Mammary epithelial cell (primary cell): ENCODE measurements at regions not wholly inside any gene's neighbourhood (a gene's known extent, or its start where the extent isn't known, plus 50 kb on each side); places are given as distances from the start of the nearest gene placed in this dataset.

Experiments
- EZH2 ChIP-seq: IDR thresholded peaks from 2 replicates; pipeline ENCODE4 v1.6.1; 2012; ENCODE audit warnings: low read length, inconsistent platforms, borderline replicate concordance
- TF ChIP-seq, protein P1 (sequence below), 2 donors: IDR thresholded peaks in 1 of 2; conservative IDR thresholded peaks in 1 of 2; 2 replicates each; pipeline ENCODE4 v1.5.1; 2011 to 2012; ENCODE audit warnings: inconsistent platforms in 2 of 2, low read length in 2 of 2, mild to moderate bottlenecking in 2 of 2, control low read depth in 1 of 2, low read depth in 1 of 2; ENCODE audit not compliant: insufficient read depth in 1 of 2; ENCODE audit errors: extremely low read depth in 1 of 2

DNA sequence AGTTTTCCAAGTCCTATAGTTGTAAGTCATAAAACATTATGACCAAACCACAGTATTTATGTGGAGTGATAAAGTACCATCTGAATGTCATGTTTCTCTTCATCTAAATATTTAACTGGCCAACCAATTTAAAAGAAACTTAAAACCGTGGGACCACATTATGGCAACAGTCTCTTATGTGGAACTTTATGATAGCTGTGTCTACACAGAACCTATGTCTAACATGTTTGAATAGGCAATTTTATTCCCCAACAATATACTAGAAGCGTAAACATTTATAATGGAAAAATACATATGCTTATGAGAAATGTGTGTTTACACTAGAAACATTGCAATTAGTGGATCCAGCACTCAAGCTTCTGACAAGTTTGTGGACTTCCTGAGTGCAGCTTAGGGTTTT lies 680.7 kb downstream of the REEP3 start:
- TF ChIP-seq, protein P1, sequence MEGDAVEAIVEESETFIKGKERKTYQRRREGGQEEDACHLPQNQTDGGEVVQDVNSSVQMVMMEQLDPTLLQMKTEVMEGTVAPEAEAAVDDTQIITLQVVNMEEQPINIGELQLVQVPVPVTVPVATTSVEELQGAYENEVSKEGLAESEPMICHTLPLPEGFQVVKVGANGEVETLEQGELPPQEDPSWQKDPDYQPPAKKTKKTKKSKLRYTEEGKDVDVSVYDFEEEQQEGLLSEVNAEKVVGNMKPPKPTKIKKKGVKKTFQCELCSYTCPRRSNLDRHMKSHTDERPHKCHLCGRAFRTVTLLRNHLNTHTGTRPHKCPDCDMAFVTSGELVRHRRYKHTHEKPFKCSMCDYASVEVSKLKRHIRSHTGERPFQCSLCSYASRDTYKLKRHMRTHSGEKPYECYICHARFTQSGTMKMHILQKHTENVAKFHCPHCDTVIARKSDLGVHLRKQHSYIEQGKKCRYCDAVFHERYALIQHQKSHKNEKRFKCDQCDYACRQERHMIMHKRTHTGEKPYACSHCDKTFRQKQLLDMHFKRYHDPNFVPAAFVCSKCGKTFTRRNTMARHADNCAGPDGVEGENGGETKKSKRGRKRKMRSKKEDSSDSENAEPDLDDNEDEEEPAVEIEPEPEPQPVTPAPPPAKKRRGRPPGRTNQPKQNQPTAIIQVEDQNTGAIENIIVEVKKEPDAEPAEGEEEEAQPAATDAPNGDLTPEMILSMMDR (conservative IDR thresholded peaks at IDR 0.05 in 1 of 2, IDR thresholded peaks at IDR 0.05 in 1 of 2; ENCODE audit: extremely low read depth in 1 of 2, insufficient read depth in 1 of 2, low read depth in 1 of 2, low read length in 2 of 2) = no peak
- no peak for TF ChIP-seq EZH2
